Caco-2 (cell line): ENCODE measurements at regions not wholly inside any gene's neighbourhood (a gene's known extent, or its start where the extent isn't known, plus 50 kb on each side); places are given as distances from the start of the nearest gene placed in this dataset.
"Not testable (repeated sequence)": the region's sequence is repeated elsewhere in the genome, so short reads cannot be mapped to it uniquely, and the experiment has no call there.

Experiments
- BruUV-seq: library from RNA; stranded (reverse); fragments of 400-500 nt; replicated peaks from 2 replicates; lab custom pipeline; 2021; lab: Mats Ljungman, UMichigan
- CTCF ChIA-PET: fragments of 300-600 bp; sonication (Branson Sonifier 250); formaldehyde crosslinking; loops from one replicate; lab custom pipeline; 2022; ENCODE audit warnings: antibody characterized with exemption; lab: Charles Lee
- POLR2A ChIA-PET: fragments of 300-600 bp; sonication (Branson Sonifier 250); formaldehyde crosslinking; loops from one replicate; lab custom pipeline; 2022; ENCODE audit warnings: antibody characterized with exemption; lab: Charles Lee
- DNase-seq, 2 experiments: peaks; one replicate each; pipeline versions ENCODE4 v3.0.0 to v3.0.0-alpha.2; 2020 to 2022
- H3K27me3 ChIP-seq: replicated peaks from 2 replicates; pipeline ENCODE4 v1.6.0; 2011; ENCODE audit warnings: low read length; ENCODE audit not compliant: control insufficient read depth, insufficient read depth
- H3K36me3 ChIP-seq: 2 replicates; pipeline ENCODE4 v1.5.1; 2011; ENCODE audit warnings: low read length; ENCODE audit not compliant: control insufficient read depth, insufficient read depth
- H3K4me1 ChIP-seq: fragments of 250-450 bp; sonication (Bioruptor Pico); 2 replicates; pipeline ENCODE4 v1.5.1; 2020; ENCODE audit warnings: mild to moderate bottlenecking
- H3K4me3 ChIP-seq: 2 replicates; pipeline ENCODE4 v1.5.1; 2011; ENCODE audit warnings: low read depth, mild to moderate bottlenecking, control low read depth, low read length
- H3K9me3 ChIP-seq: fragments of 250-450 bp; sonication (Bioruptor Pico); 2 replicates; pipeline ENCODE4 v1.5.1; 2020; ENCODE audit warnings: mild to moderate bottlenecking, moderate library complexity
- H3K27ac Mint-ChIP-seq: one replicate; pipeline ENCODE4 v1.8.0; 2022; ENCODE audit warnings: mixed read lengths; ENCODE audit not compliant: unreplicated experiment
- H3K27me3 Mint-ChIP-seq: one replicate; pipeline ENCODE4 v1.8.0; 2022; ENCODE audit warnings: mixed read lengths; ENCODE audit not compliant: insufficient read depth, unreplicated experiment
- H3K36me3 Mint-ChIP-seq: one replicate; pipeline ENCODE4 v1.8.0; 2022; ENCODE audit warnings: mild to moderate bottlenecking, mixed read lengths; ENCODE audit not compliant: insufficient read depth, unreplicated experiment
- H3K4me1 Mint-ChIP-seq: one replicate; pipeline ENCODE4 v1.8.0; 2022; ENCODE audit warnings: low read depth, mixed read lengths; ENCODE audit not compliant: unreplicated experiment
- H3K4me3 Mint-ChIP-seq: one replicate; pipeline ENCODE4 v1.8.0; 2022; ENCODE audit warnings: mild to moderate bottlenecking, moderate library complexity, mixed read lengths; ENCODE audit not compliant: unreplicated experiment
- H3K9me3 Mint-ChIP-seq: one replicate; pipeline ENCODE4 v1.8.0; 2022; ENCODE audit warnings: mixed read lengths; ENCODE audit not compliant: unreplicated experiment
- CTCF ChIP-seq, 2 experiments: fragments of 200-600 bp in 1 of 2; IDR thresholded peaks; 1 replicate in 1 of 2; 2 replicates in 1 of 2; pipeline versions ENCODE4 v1.5.1 to v1.8.0; 2011 to 2022; ENCODE audit warnings: antibody characterized with exemption in 1 of 2, control low read depth in 1 of 2, inconsistent platforms in 1 of 2, low read depth in 1 of 2, low read length in 1 of 2, mild to moderate bottlenecking in 1 of 2, moderate library complexity in 1 of 2; ENCODE audit not compliant: insufficient read depth in 1 of 2, severe bottlenecking in 1 of 2, unreplicated experiment in 1 of 2
- intact Hi-C: fragments of 100-400 bp; cut with micrococcal nuclease; formaldehyde crosslinking; loops from one replicate; pipeline ENCODE4 v1.10.0; 2022; ENCODE audit not compliant: unreplicated experiment

- ChIA-PET CTCF (no interaction called here), POLR2A (no interaction called here)
- no peaks in the 10 kb centered on the region for H3K9me3 Mint-ChIP-seq
- no peaks in the 10 kb centered on the region for H3K36me3 Mint-ChIP-seq
- intact Hi-C loops: no loop called here
- H3K4me1 Mint-ChIP-seq: no peaks in the 10 kb centered on the region
- Histone ChIP-seq H3K4me3 (no peak overlapping the region), H3K36me3 (no peaks in the 10 kb centered on the region), H3K27me3 (no peaks in the 10 kb centered on the region), H3K9me3 (no peaks in the 10 kb centered on the region), H3K4me1 (no peaks in the 10 kb centered on the region)
- no peak overlapping the region for H3K27ac Mint-ChIP-seq
- no peak overlapping the region for H3K4me3 Mint-ChIP-seq
- no peak for DNase-seq
- peaks cover 6% of the 10 kb centered on the region for H3K27me3 Mint-ChIP-seq
- no peak for TF ChIP-seq CTCF (IDR thresholded peaks at IDR 0.05; ENCODE audit: insufficient read depth in 1 of 2, low read depth in 1 of 2, low read length in 1 of 2, severe bottlenecking in 1 of 2, unreplicated experiment in 1 of 2)
- TSS peak; percentile 50 for BruUV-seq
Observed at GRCh38 chr15:87703327-87704111, 553.0 kb downstream of the NTRK3 start.

- no peaks in the 10 kb centered on the region for H3K4me1 Mint-ChIP-seq
- no TSS peak for BruUV-seq
- CTCF ChIA-PET: no interaction called here
Observed at GRCh38 chr15:87702270-87702669, 554.3 kb downstream of the NTRK3 start.

GRCh38 chr15:87698467-87698866 lies 558.1 kb downstream of the NTRK3 start:
- BruUV-seq, H3K4me1 ChIP-seq, H3K9me3 ChIP-seq, H3K36me3 ChIP-seq, CTCF ChIA-PET, DNase-seq, H3K4me1 Mint-ChIP-seq, H3K4me3 ChIP-seq, H3K27me3 ChIP-seq, H3K36me3 Mint-ChIP-seq, H3K4me3 Mint-ChIP-seq, H3K9me3 Mint-ChIP-seq, H3K27me3 Mint-ChIP-seq, POLR2A ChIA-PET, H3K27ac Mint-ChIP-seq, intact Hi-C loops: not testable (repeated sequence)

More at GRCh38 chr15:87702270-87702669, 554.3 kb downstream of the NTRK3 start:
- Histone ChIP-seq H3K9me3 (no peaks in the 10 kb centered on the region), H3K4me3 (no peak overlapping the region), H3K27me3 (no peaks in the 10 kb centered on the region), H3K4me1 (no peaks in the 10 kb centered on the region), H3K36me3 (no peaks in the 10 kb centered on the region)
- peaks cover 6% of the 10 kb centered on the region for H3K27me3 Mint-ChIP-seq
- POLR2A ChIA-PET: no interaction called here
- no peaks in the 10 kb centered on the region for H3K36me3 Mint-ChIP-seq
- H3K9me3 Mint-ChIP-seq: no peaks in the 10 kb centered on the region
- H3K27ac Mint-ChIP-seq: no peak overlapping the region
- intact Hi-C loops: no loop called here
- no peak overlapping the region for H3K4me3 Mint-ChIP-seq
- DNase-seq: no peak
- no peak for TF ChIP-seq CTCF (IDR thresholded peaks at IDR 0.05; ENCODE audit: insufficient read depth in 1 of 2, low read depth in 1 of 2, low read length in 1 of 2, severe bottlenecking in 1 of 2, unreplicated experiment in 1 of 2)
